Testis (tissue), 2 donors: ENCODE measurements at regions not wholly inside any gene's neighbourhood (a gene's known extent, or its start where the extent isn't known, plus 50 kb on each side); places are given as distances from the start of the nearest gene placed in this dataset.

Experiments used
- CTCF ChIP-seq, 3 experiments: fragments of 450-650 bp in 2 of 3; fragments of 200-600 bp in 1 of 3; sonication (generic) in 1 of 3; IDR thresholded peaks; one replicate each; pipeline ENCODE4 v1.5.1; 2016 to 2019; ENCODE audit warnings: antibody characterized with exemption in 3 of 3, mild to moderate bottlenecking in 2 of 3, moderate library complexity in 1 of 3
- POLR2A ChIP-seq: fragments of 450-650 bp; IDR thresholded peaks from one replicate; pipeline ENCODE4 v1.6.1; 2017; ENCODE audit warnings: antibody characterized with exemption, mild to moderate bottlenecking, moderate library complexity

GRCh38 chr1:243974451-243975292, 76.4 kb upstream of the ZBTB18 start:
- TF ChIP-seq CTCF (IDR thresholded peaks at IDR 0.05) = no peak
- no peak for TF ChIP-seq POLR2A
